ENCODE measurements at regions not wholly inside any gene's neighbourhood (a gene's known extent, or its start where the extent isn't known, plus 50 kb on each side); places are given as distances from the start of the nearest gene placed in this dataset.

DNA sequence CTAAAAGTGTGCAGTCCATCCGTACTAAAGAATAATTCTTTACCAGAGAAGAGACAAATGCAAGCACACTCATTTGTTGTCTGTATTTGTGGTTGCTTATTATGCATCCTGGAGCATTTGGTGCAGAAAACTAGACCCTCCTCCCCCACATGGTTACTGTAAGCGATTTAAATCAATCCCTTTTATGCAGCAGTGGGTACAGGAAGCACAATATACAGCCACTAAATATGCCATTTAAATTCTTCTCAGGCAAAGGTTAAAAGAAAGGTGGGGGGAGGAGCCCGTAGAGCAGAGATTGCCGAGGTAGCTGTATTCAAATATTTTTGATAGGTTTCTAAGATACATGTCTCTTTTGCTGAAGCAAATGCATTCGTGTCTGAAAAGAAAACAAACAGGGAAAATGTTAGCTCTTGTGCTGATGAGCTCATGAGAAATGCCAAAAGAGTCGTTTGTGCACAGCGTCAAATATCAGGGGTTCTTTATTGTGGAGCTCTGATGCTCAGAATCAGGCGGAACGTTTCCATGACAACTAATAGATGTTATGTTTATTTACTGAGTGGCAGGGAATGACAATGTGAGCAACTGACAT lies 131.3 kb upstream of the NPVF start:
- DNase-seq (no peak), ATAC-seq (peak; percentile 84)
- TF ChIP-seq, protein P1, sequence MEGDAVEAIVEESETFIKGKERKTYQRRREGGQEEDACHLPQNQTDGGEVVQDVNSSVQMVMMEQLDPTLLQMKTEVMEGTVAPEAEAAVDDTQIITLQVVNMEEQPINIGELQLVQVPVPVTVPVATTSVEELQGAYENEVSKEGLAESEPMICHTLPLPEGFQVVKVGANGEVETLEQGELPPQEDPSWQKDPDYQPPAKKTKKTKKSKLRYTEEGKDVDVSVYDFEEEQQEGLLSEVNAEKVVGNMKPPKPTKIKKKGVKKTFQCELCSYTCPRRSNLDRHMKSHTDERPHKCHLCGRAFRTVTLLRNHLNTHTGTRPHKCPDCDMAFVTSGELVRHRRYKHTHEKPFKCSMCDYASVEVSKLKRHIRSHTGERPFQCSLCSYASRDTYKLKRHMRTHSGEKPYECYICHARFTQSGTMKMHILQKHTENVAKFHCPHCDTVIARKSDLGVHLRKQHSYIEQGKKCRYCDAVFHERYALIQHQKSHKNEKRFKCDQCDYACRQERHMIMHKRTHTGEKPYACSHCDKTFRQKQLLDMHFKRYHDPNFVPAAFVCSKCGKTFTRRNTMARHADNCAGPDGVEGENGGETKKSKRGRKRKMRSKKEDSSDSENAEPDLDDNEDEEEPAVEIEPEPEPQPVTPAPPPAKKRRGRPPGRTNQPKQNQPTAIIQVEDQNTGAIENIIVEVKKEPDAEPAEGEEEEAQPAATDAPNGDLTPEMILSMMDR (IDR thresholded peaks at IDR 0.05): no peak
- Histone ChIP-seq H3K4me1 (ENCODE audit: low read depth) (no peaks in the 10 kb centered on the region), H3K36me3 (ENCODE audit: low read depth) (no peaks in the 10 kb centered on the region), H3K4me3 (no peak overlapping the region), H3K9me3 (no peaks in the 10 kb centered on the region)
- intact Hi-C loops (cut with DNase I, micrococcal nuclease): no loop called here

DNA sequence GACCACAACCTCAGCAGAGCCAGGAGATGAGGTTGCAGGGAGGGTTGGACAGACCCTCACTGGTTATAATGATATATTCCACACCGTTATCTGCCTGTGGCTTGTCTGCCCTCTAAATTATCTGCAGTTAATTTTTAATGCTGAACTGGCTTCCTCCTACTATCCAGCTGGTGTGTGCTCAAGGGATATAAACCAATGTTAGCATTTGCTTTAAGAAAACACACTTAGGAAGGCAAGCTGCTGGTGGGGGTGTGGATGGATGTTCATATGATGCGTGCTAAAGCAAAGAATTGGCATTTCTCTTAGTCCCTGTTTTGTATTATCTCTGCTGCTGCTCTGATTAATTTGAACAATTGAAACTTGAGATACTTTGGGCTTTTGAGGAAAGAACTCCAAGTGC lies 132.2 kb upstream of the NPVF start:
- ATAC-seq: peak; percentile 89
- Histone ChIP-seq H3K36me3 (ENCODE audit: low read depth) (no peaks in the 10 kb centered on the region), H3K4me3 (no peak overlapping the region), H3K9me3 (no peaks in the 10 kb centered on the region), H3K4me1 (ENCODE audit: low read depth) (no peaks in the 10 kb centered on the region)
- TF ChIP-seq, protein P1 (IDR thresholded peaks at IDR 0.05): no peak
- intact Hi-C loops (cut with DNase I, micrococcal nuclease): no loop called here
- peak in 1 of 3 donors; percentile 53 for DNase-seq

DNA sequence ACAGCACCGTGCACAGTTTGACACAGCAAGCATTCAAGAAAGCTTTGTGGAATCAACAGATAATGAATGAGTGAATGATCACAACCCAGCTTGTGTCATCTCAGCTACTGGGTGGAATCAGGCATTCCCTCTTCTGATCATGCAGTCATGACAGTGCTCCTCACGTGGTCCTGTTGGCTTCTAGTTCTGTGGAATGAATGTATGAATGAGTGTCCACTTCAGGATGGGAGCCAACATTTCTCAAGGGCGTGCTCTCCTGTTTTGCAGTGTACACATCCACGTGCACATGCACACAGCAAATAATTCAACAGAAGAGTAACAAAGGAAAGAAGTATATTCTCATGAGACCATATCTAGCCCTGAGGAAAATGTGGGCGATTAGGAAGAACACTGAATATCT lies 133.1 kb upstream of the NPVF start:
- Histone ChIP-seq H3K4me1 (ENCODE audit: low read depth) (no peaks in the 10 kb centered on the region), H3K9me3 (no peaks in the 10 kb centered on the region), H3K36me3 (ENCODE audit: low read depth) (no peaks in the 10 kb centered on the region), H3K4me3 (no peak overlapping the region)
- TF ChIP-seq, protein P1 (IDR thresholded peaks at IDR 0.05): no peak
- ATAC-seq (no peak), DNase-seq (no peak)
- intact Hi-C loops (cut with DNase I, micrococcal nuclease): no loop called here

DNA sequence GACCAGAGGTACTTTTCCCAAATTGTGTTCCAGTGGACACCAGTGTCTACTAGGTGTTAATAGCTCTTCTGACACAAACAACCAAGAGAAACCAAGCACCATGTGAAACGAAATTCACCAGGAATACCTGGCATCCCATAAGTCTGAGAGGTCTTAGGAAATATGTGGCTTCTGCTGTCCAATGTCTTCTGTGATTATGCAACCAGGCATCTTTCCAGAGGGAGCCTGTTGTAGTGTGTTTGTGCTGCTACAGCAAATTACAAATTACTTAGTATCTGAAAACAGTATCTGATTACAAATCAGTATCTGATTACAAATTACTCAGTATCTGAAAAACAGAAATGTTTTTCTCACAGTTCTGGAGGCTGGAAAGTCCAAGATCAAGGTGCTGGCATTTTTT lies 133.6 kb upstream of the NPVF start:
- no peaks in the 10 kb centered on the region for H3K36me3 ChIP-seq (ENCODE audit: low read depth)
- TF ChIP-seq, protein P1 (IDR thresholded peaks at IDR 0.05): no peak
- intact Hi-C loops (cut with DNase I, micrococcal nuclease): no loop called here
- H3K9me3 ChIP-seq: no peaks in the 10 kb centered on the region
- no peaks in the 10 kb centered on the region for H3K4me1 ChIP-seq (ENCODE audit: low read depth)
- ATAC-seq (no peak), DNase-seq (no peak)
- H3K4me3 ChIP-seq: no peak overlapping the region

DNA sequence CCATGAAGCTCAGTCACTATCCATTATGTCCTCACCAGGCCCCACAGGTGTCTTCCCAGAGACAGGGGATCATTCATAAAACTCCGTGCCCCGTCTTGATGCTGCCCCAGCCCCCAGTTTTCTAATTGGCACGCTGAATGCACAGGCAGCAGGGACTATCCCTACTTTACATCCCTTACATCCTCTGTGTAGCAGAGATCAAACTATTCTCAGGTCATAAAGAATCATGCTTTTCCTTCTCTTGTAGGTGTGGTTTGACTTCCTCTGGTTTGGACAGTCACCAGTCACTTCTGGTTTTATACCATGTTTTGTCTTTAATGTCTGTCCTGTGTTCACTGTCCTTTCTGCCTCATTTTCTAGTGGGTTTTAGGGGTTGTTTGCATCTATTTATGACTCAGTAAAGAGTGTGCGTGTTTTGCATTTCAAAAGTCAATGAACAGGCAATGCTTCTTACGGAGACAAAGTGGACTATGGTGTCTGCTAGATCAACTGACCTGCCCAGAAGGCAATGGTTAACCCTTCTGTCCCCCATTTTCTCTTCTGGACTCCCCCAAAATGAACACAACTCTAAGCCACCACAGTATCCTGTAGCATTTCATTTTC lies 140.4 kb upstream of the NPVF start:
- peak; percentile 80 for ATAC-seq
- intact Hi-C loops (cut with DNase I, micrococcal nuclease): no loop called here

More for the DNA sequence above, 140.4 kb upstream of the NPVF start:
- Histone ChIP-seq H3K4me1 (ENCODE audit: low read depth) (no peaks in the 10 kb centered on the region), H3K9me3 (peaks cover 17% of the 10 kb centered on the region), H3K4me3 (no peak overlapping the region), H3K36me3 (ENCODE audit: low read depth) (no peaks in the 10 kb centered on the region)
- no peak for DNase-seq
- TF ChIP-seq, protein P1 (IDR thresholded peaks at IDR 0.05): no peak
